GM12892 (cell line): ENCODE measurements at regions not wholly inside any gene's neighbourhood (a gene's known extent, or its start where the extent isn't known, plus 50 kb on each side); places are given as distances from the start of the nearest gene placed in this dataset.
"Not testable (repeated sequence)": the region's sequence is repeated elsewhere in the genome, so short reads cannot be mapped to it uniquely, and the experiment has no call there.

Experiments used
- DNase-seq: peaks from one replicate; pipeline ENCODE4 v3.0.0; 2011; ENCODE audit not compliant: insufficient read length
- FAIRE-seq: peaks from 2 replicates; lab custom pipeline; 2011; peaks lifted over from hg19 to GRCh38; lab: Jason Lieb, UNC
- POLR2A ChIP-seq: IDR thresholded peaks from 2 replicates; pipeline ENCODE4 v1.6.1; 2011; ENCODE audit warnings: low read depth, low read length, control low read depth
- POLR2AphosphoS5 ChIP-seq: IDR thresholded peaks from 2 replicates; pipeline ENCODE4 v1.6.1; 2011; ENCODE audit warnings: low read depth, low read length, control low read depth
- TAF1 ChIP-seq: IDR thresholded peaks from 2 replicates; pipeline ENCODE4 v1.6.1; 2011; ENCODE audit warnings: low read depth, mild to moderate bottlenecking, control low read depth, low read length, borderline replicate concordance

- FAIRE-seq (no peak), DNase-seq (no peak)
- TF ChIP-seq TAF1 = no peak
- no peak for TF ChIP-seq POLR2A
- TF ChIP-seq POLR2AphosphoS5 = no peak
These were observed 222.3 kb downstream of the ALG10 start for GRCh38 chr12:34244608-34245007.

GRCh38 chr12:34249271-34249670 is 227.0 kb downstream of the ALG10 start:
- no peak for FAIRE-seq

GRCh38 chr12:34251879-34252278 is 229.6 kb downstream of the ALG10 start:
- FAIRE-seq, DNase-seq: not testable (repeated sequence)

More at GRCh38 chr12:34249271-34249670, 227.0 kb downstream of the ALG10 start:
- TF ChIP-seq POLR2A (no peak), TAF1 (no peak), POLR2AphosphoS5 (no peak)
- no peak for DNase-seq

GRCh38 chr12:34253674-34254073 is 231.4 kb downstream of the ALG10 start:
- DNase-seq (no peak), FAIRE-seq (no peak)
- TF ChIP-seq POLR2AphosphoS5 (no peak), POLR2A (no peak), TAF1 (no peak)

GRCh38 chr12:34257093-34257492 is 234.8 kb downstream of the ALG10 start:
- FAIRE-seq = no peak

GRCh38 chr12:34262140-34262539 is 239.8 kb downstream of the ALG10 start:
- DNase-seq, FAIRE-seq: not testable (repeated sequence)

More at GRCh38 chr12:34257093-34257492, 234.8 kb downstream of the ALG10 start:
- no peak for DNase-seq
- TF ChIP-seq POLR2A (no peak), TAF1 (no peak), POLR2AphosphoS5 (no peak)

GRCh38 chr12:34264110-34264509 is 241.8 kb downstream of the ALG10 start:
- no peak for DNase-seq
- FAIRE-seq = no peak
- TF ChIP-seq TAF1 (no peak), POLR2AphosphoS5 (no peak), POLR2A (no peak)

GRCh38 chr12:34273703-34274102 is 251.4 kb downstream of the ALG10 start:
- not testable (repeated sequence) for FAIRE-seq, DNase-seq

- TF ChIP-seq TAF1 (no peak), POLR2A (no peak), POLR2AphosphoS5 (no peak)
- FAIRE-seq (no peak), DNase-seq (no peak)
These were observed 252.8 kb downstream of the ALG10 start for GRCh38 chr12:34275129-34275528.

GRCh38 chr12:34286483-34286882 is 264.2 kb downstream of the ALG10 start:
- FAIRE-seq = no peak
- TF ChIP-seq POLR2AphosphoS5 (no peak), POLR2A (no peak), TAF1 (no peak)
- DNase-seq = no peak

- DNase-seq = no peak
- TF ChIP-seq POLR2A (no peak), TAF1 (no peak), POLR2AphosphoS5 (no peak)
- no peak for FAIRE-seq
These were observed 264.6 kb downstream of the ALG10 start for GRCh38 chr12:34286934-34287333.

- DNase-seq = no peak
- TF ChIP-seq TAF1 (no peak), POLR2AphosphoS5 (no peak), POLR2A (no peak)
- FAIRE-seq = no peak
These were observed 265.1 kb downstream of the ALG10 start for GRCh38 chr12:34287437-34287836.

GRCh38 chr12:34287986-34288962 is 266.0 kb downstream of the ALG10 start:
- FAIRE-seq = no peak
- DNase-seq = no peak
- no peak for TF ChIP-seq POLR2AphosphoS5
- TF ChIP-seq TAF1 = no peak
- TF ChIP-seq POLR2A = no peak
